ENCODE measurements at regions not wholly inside any gene's neighbourhood (a gene's known extent, or its start where the extent isn't known, plus 50 kb on each side); places are given as distances from the start of the nearest gene placed in this dataset.

DNA sequence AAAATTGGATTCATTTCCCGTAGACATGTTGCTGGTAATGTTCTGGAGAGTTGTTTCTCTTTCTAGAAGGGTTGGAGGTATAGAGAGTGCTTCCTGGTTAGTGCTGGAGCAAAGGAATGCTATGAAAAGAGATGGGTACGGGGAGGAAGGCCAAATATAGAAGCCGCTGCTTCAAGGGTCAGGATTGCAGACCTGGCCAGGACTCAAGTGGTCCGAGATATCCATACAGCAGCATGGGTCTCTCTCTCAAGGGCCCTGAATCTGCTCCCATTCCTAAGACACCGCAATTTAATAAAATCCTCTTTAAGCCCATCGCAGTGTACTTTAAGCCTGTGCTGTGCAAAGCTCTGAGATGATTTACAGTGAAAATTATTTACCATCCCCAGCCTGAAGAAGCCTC is 287.0 kb downstream of the FAM43A start:
- FAIRE-seq = no peak
- Histone ChIP-seq H3K4me1 (no peaks in the 10 kb centered on the region), H3K27ac (no peak overlapping the region), H3K4me2 (no peak overlapping the region), H3K4me3 (no peak overlapping the region), H3K9me3 (no peaks in the 10 kb centered on the region; the same call in 2 of the 3 replicates)
- WGBS (ENCODE audit: missing lambda C conversion rate) = 37% methylated on average over 6 of the region's 6 CpGs
- ChIA-PET CTCF (no interaction called here), POLR2A (no interaction called here)
- TF ChIP-seq HOXB13 (CRISPR knock-in tag; IDR thresholded peaks at IDR 0.05; ENCODE audit: low read depth) = no peak
- no peak for TF ChIP-seq PHF8 (IDR thresholded peaks at IDR 0.05; ENCODE audit: borderline replicate concordance, low read depth)
- no peak for TF ChIP-seq CHD2 (IDR thresholded peaks at IDR 0.05; ENCODE audit: low read length, partially characterized antibody)
- no peak for TF ChIP-seq TP53 (CRISPR knock-in tag; IDR thresholded peaks at IDR 0.05)
- TF ChIP-seq EHMT2 (IDR thresholded peaks at IDR 0.05; ENCODE audit: low read depth) = no peak
- no peak for TF ChIP-seq EHF (CRISPR knock-in tag; IDR thresholded peaks at IDR 0.05)
- TF ChIP-seq HDAC2 (IDR thresholded peaks at IDR 0.05) = no peak
- TF ChIP-seq NR3C1 (IDR thresholded peaks at IDR 0.05) = no peak
- no peak for TF ChIP-seq ZSCAN20 (CRISPR knock-in tag; IDR thresholded peaks at IDR 0.05)
- TF ChIP-seq NFE2L2 (conservative IDR thresholded peaks at IDR 0.05; ENCODE audit: low read length) = no peak
- no peak for TF ChIP-seq EP300 (IDR thresholded peaks at IDR 0.05)
- TF ChIP-seq GATA3 (IDR thresholded peaks at IDR 0.05; ENCODE audit: borderline replicate concordance) = no peak
- TF ChIP-seq BHLHE40 (IDR thresholded peaks at IDR 0.05; ENCODE audit: low read depth, low read length) = no peak
- DNase-seq (ENCODE audit: low read depth in 1 of 2, low spot score in 1 of 2) = no peak
- ATAC-seq = no peak

- FAIRE-seq = no peak
- no peak for ATAC-seq
- H3K4me2 ChIP-seq = no peak overlapping the region
- no peak overlapping the region for H3K4me3 ChIP-seq
- ChIA-PET POLR2A (no interaction called here), CTCF (interaction anchor here (0.5 kb wide), 1 partner anchor 43 kb away, joined by 3 read pairs; no protein-coding TSS in a partner anchor)
- no peak overlapping the region for H3K27ac ChIP-seq
- no peaks in the 10 kb centered on the region for H3K4me1 ChIP-seq
- TF ChIP-seq RFX5 (IDR thresholded peaks at IDR 0.05) (no peak), SREBF2 (IDR thresholded peaks at IDR 0.05) (no peak), MAZ (IDR thresholded peaks at IDR 0.05; ENCODE audit: borderline replicate concordance, low read depth, low read length) (no peak), RNF2 (IDR thresholded peaks at IDR 0.05; ENCODE audit: borderline replicate concordance, low read depth) (no peak), PHF8 (IDR thresholded peaks at IDR 0.05; ENCODE audit: borderline replicate concordance, low read depth) (no peak), CHD2 (IDR thresholded peaks at IDR 0.05; ENCODE audit: low read length, partially characterized antibody) (no peak), TP53 (CRISPR knock-in tag; IDR thresholded peaks at IDR 0.05) (no peak), HDAC2 (IDR thresholded peaks at IDR 0.05) (no peak), E2F6 (IDR thresholded peaks at IDR 0.05; ENCODE audit: borderline replicate concordance, low read depth) (no peak), KDM1A (IDR thresholded peaks at IDR 0.05; ENCODE audit: low read depth) (no peak), HMGXB4 (CRISPR knock-in tag; IDR thresholded peaks at IDR 0.05; ENCODE audit: borderline replicate concordance) (no peak), FOSL2 (IDR thresholded peaks at IDR 0.05) (no peak), FOSL2 (CRISPR knock-in tag; IDR thresholded peaks at IDR 0.05) (no peak), GATA3 (IDR thresholded peaks at IDR 0.05; ENCODE audit: borderline replicate concordance) (no peak), EHMT2 (IDR thresholded peaks at IDR 0.05; ENCODE audit: low read depth) (no peak)
- TF ChIP-seq, protein P1, sequence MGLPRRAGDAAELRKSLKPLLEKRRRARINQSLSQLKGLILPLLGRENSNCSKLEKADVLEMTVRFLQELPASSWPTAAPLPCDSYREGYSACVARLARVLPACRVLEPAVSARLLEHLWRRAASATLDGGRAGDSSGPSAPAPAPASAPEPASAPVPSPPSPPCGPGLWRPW (IDR thresholded peaks at IDR 0.05) = no peak
- H3K9me3 ChIP-seq = no peaks in the 10 kb centered on the region; the same call in 2 of the 3 replicates
- WGBS (ENCODE audit: missing lambda C conversion rate) = 75% methylated on average over 12 of the region's 12 CpGs
- DNase-seq (ENCODE audit: low read depth in 1 of 2, low spot score in 1 of 2) = no peak
Measured at GRCh38 chr3:194973366-194974000, 287.8 kb downstream of the FAM43A start.

All from A549 (cell line).